ENCODE measurements at regions not wholly inside any gene's neighbourhood (a gene's known extent, or its start where the extent isn't known, plus 50 kb on each side); places are given as distances from the start of the nearest gene placed in this dataset.

DNA sequence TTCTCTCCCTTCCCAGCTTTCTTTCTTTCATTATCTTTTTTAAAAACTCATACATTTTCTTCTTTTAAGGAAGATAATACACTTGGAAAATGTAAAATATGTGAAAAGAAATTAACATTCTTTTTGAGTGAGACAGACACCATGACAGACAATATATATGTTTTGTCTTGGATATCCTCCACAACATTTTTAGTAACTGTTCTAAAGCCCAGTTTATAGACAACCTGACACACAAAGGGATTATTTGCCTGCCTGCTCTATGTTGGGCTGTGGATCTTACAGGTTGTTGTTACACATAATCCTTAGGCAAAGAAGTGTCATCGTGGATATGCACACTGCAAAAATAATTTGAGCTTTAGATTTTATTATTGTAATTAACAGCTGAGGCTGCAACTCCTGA is 301.4 kb upstream of the PDGFD start:
- TF ChIP-seq EZH2phosphoT487 (IDR thresholded peaks at IDR 0.05; ENCODE audit: low read length) (no peak), EZH2 (optimal IDR thresholded peaks at IDR 0.05; ENCODE audit: low read depth, low read length) (no peak)
- TF ChIP-seq, protein P1, sequence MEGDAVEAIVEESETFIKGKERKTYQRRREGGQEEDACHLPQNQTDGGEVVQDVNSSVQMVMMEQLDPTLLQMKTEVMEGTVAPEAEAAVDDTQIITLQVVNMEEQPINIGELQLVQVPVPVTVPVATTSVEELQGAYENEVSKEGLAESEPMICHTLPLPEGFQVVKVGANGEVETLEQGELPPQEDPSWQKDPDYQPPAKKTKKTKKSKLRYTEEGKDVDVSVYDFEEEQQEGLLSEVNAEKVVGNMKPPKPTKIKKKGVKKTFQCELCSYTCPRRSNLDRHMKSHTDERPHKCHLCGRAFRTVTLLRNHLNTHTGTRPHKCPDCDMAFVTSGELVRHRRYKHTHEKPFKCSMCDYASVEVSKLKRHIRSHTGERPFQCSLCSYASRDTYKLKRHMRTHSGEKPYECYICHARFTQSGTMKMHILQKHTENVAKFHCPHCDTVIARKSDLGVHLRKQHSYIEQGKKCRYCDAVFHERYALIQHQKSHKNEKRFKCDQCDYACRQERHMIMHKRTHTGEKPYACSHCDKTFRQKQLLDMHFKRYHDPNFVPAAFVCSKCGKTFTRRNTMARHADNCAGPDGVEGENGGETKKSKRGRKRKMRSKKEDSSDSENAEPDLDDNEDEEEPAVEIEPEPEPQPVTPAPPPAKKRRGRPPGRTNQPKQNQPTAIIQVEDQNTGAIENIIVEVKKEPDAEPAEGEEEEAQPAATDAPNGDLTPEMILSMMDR (IDR thresholded peaks at IDR 0.05; ENCODE audit: low read length): no peak
